Kidney capillary endothelial cell (primary cell): ENCODE measurements at regions not wholly inside any gene's neighbourhood (a gene's known extent, or its start where the extent isn't known, plus 50 kb on each side); places are given as distances from the start of the nearest gene placed in this dataset.
"Not testable (repeated sequence)": the region's sequence is repeated elsewhere in the genome, so short reads cannot be mapped to it uniquely, and the experiment has no call there.

ENCODE experiments used
- DNase-seq: peaks from one replicate; pipeline ENCODE4 v3.0.0-alpha.2; 2018; ENCODE audit warnings: low spot score

GRCh38 chr1:195200772-195201171 is 1407.5 kb downstream of the KCNT2 start:
- DNase-seq, result no peak

- DNase-seq, result no peak
Measured at GRCh38 chr1:195197116-195197515, 1411.1 kb downstream of the KCNT2 start.

GRCh38 chr1:195195423-195196057 is 1412.7 kb downstream of the KCNT2 start:
- no peak for DNase-seq

- no peak for DNase-seq
Measured at GRCh38 chr1:195193134-195193533, 1415.1 kb downstream of the KCNT2 start.

- DNase-seq, result no peak
Measured at GRCh38 chr1:195188821-195189220, 1419.4 kb downstream of the KCNT2 start.

DNA sequence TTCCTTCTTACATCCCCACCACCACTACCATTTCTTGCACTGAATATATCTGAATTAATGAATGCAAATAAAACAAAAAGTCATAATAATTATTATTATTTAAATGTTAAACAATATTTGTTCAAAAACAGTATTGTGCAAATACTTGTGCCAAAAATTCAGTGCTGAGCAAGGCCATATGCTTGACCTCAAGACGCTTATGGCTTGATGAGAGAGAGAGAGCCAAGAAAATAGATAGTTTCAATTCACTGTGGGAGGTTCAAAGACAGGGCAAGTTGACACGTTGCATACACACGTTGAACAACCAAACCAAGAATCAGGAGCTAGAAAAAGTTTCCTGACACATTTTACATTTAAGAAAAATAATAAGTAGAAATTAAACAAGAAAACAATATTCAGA is 1421.7 kb downstream of the KCNT2 start:
- no peak for DNase-seq

DNA sequence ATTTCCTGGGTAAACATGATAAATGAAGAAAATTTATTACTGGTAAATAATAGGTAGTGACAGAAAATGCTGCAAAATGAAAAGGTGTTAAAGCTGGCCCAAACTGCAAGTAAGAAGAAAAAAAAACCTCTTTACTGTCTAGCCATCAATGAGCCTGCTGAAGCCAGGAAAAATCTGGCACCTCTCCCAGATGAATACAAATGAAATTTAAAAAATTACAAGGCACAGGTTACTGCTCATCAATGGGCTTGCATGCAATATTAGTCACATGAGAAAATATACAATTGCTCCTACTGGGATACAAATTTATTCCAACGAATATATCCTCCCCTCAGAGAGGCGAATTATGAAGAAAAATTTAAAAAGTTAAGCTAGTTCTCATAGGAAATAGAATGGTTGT is 1422.5 kb downstream of the KCNT2 start:
- DNase-seq, result no peak

DNA sequence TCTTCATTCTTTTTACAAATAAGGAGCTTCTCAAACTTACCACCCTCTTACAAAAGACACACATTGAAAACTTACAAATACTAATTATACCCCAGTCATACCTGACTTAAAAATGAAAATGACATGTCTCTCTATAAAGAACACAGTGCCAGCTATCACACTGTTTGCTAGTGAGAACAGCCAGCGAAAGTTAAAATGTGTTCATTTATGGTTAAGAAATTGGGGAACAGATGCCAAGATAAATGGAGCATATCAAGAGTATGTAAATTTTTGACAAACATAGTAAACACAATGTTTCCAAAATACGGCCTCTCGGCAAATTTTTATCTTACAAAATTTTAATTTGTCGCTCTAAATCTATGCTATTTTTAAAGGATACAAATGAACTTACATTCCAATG is 1422.9 kb downstream of the KCNT2 start:
- no peak for DNase-seq

GRCh38 chr1:195173753-195174152 is 1434.5 kb downstream of the KCNT2 start:
- DNase-seq, result no peak

- not testable (repeated sequence) for DNase-seq
Measured at GRCh38 chr1:195159795-195160194, 1448.4 kb downstream of the KCNT2 start.

DNA sequence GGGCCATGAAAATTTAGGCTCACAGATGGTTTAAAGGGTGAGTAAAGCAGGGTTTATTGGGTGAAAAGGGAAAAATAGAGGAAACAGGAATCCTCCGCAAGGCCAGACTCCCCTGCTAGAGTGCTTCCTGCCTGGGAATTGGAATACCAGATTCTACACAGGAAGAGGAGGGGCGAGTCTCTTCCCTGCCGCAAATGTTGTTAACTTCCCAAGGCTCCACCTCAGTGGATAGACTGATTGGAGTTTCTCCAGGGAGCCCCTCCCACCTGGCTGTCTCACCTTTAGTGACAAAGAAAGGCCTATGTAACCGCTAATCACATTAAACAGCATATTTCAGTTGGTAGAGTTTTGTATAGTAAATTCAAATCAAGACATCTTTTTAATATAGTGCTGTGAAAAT is 1450.1 kb downstream of the KCNT2 start:
- DNase-seq, result no peak

DNA sequence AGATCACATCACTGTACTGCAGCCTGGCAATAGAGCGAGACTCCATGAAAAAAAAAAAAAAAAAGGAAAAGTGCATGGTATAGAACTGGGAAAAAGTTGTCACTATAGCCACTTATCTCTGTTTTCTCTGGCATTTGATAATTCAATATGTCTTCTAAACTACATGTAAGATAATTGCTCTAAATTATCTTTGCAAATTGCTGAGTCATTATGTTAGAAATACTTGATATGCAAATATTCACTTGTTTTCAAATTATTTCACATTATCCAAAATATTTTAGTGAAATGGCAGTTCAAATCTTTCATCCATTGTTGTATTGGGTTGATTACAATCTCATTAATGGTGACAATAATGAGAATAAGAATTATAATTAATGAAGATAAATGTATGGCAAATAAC is 1455.1 kb downstream of the KCNT2 start:
- DNase-seq, result no peak

- DNase-seq, result no peak
Measured at GRCh38 chr1:195150768-195151167, 1457.5 kb downstream of the KCNT2 start.

DNA sequence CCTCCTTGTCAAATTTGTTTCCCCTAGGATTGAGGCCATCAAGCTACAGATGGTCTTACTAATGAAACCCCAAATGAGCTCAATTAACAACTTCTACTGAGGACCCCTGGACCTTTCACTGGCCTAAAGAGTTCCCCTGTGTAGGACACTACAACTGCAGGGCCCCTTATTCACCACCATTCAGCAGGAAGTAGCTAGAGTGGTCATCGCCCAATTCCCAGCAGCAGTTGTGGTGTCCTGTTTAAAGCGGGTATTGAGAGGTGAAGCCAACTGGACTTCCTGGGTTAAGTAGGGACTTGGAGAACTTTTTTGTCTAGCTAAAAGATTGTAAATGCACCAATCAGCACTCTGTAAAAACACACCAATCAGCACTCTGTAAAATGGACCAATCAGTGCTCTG is 1466.9 kb downstream of the KCNT2 start:
- DNase-seq, result no peak

GRCh38 chr1:195130598-195130997 is 1477.6 kb downstream of the KCNT2 start:
- no peak for DNase-seq

GRCh38 chr1:195122497-195122896 is 1485.7 kb downstream of the KCNT2 start:
- no peak for DNase-seq

DNA sequence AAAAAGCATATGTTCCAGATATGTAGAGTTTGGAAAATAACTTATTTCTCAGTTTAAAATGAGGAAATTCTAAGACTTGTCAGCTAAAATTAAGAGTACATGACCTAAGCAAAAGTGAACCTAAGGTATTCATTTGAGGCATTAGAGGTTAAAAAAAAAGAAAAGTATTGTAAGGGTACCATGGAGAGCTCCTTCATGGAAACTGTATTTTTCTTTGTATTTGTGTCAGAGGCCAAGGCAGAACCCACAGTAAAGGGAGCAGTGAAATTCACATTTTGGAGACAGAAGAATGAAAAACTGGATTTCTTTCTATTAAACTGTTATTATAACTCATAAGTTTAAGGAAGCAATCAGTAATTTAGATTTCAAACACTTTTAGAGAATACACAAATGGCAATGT is 1494.8 kb downstream of the KCNT2 start:
- no peak for DNase-seq

- DNase-seq, result no peak
Measured at GRCh38 chr1:195105773-195106172, 1502.5 kb downstream of the KCNT2 start.

- DNase-seq, result no peak
Measured at GRCh38 chr1:195105281-195105680, 1503.0 kb downstream of the KCNT2 start.

DNA sequence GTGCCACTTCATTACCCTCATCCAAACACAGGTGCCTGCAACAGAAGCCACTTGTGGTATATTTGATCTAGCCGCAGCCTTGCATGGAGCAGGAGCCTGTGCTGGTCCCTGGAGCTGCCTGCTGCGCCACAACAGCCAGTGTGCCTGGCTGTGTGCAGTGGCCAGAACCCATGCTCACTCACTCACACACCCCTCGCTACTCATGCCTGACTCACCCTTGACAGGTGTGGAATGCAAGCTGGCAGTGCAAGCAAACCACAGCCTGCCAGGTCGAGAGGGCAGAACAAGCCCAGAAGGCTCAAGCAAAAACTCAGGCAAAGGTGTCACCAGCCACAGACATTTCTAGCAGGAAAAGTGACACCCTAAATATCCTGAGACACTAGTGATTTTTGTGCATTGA is 1510.9 kb downstream of the KCNT2 start:
- no peak for DNase-seq

DNA sequence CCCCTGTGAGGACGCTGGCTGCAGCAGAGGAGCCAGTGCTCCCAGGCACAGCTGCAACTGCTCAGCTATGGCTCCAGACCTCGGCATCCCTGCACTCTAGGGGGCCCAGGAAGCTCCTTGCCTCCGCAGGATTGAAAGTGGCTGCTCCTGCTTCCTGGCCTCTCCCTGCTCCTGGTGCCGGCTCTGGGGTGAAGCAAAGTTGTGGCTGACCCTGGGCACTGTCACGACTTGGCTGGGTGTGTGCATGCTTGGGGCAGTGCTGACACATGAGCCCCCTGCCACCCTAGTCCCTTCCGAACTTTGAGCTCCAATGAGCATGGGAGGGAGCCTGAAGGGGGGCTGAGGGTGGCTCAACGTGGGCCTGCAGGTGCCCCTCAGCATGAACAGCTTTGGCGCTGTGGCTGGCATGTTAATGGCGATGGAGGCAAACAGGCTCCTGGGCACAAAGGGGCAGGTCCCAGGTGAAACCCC is 1512.2 kb downstream of the KCNT2 start:
- no peak for DNase-seq

DNA sequence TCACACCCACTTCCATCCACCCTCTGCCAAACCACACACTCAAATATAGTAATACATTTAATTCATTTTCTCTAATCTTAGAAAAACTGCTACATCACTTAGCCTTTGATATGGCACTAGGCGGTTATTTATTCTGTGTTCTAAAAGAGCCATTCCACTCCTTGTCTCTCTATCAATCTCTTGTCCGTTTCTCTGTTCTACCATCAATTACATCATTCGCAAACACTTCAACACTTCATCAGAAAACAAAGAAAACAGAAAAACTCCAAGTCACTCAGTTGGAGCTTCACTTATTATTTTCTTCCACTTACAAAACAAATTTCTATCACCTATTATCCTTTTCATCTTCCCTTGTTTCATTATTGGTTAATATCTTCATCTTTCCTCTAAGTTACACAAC is 1523.0 kb downstream of the KCNT2 start:
- no peak for DNase-seq

GRCh38 chr1:195082183-195082582 is 1526.1 kb downstream of the KCNT2 start:
- no peak for DNase-seq

- no peak for DNase-seq
Measured at GRCh38 chr1:195076682-195077081, 1531.6 kb downstream of the KCNT2 start.

GRCh38 chr1:195075973-195076372 is 1532.3 kb downstream of the KCNT2 start:
- DNase-seq, result no peak
